GM12864 (cell line): ENCODE measurements at regions not wholly inside any gene's neighbourhood (a gene's known extent, or its start where the extent isn't known, plus 50 kb on each side); places are given as distances from the start of the nearest gene placed in this dataset.

Experiments
- DNase-seq: peaks from one replicate; pipeline ENCODE4 v3.0.0-alpha.2; 2011; ENCODE audit warnings: low read depth
- H3K4me3 ChIP-seq: 2 replicates; pipeline ENCODE4 v1.5.1; 2011; ENCODE audit warnings: mild to moderate bottlenecking, low read depth, low read length, control low read depth
- TF ChIP-seq, protein P1 (sequence below): IDR thresholded peaks from 2 replicates; pipeline ENCODE4 v1.5.1; 2011; ENCODE audit warnings: low read depth, mild to moderate bottlenecking, moderate library complexity, low read length, control low read depth, inconsistent platforms; ENCODE audit errors: missing control alignments

DNA sequence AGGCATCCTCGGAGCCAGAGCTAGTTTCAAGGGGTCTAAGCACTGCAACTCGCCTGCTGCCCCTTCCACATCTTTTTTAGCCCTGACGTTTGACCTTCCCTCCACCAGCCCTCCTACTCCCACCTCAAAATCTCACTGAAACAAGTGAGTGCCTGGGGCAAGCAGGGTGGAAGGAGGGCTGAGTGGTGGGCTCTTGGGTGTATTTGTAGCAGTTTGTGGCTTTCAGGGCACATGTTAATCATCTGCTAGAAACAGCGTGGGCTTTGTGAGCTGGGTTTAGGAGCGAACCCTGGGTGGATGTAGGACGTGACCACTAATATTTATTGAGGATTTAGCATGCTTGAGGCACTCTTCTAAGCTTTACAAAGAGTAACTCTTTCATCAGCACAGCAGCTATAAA lies 390.3 kb downstream of the GRIN2B start:
- DNase-seq, result no peak
- TF ChIP-seq, protein P1, sequence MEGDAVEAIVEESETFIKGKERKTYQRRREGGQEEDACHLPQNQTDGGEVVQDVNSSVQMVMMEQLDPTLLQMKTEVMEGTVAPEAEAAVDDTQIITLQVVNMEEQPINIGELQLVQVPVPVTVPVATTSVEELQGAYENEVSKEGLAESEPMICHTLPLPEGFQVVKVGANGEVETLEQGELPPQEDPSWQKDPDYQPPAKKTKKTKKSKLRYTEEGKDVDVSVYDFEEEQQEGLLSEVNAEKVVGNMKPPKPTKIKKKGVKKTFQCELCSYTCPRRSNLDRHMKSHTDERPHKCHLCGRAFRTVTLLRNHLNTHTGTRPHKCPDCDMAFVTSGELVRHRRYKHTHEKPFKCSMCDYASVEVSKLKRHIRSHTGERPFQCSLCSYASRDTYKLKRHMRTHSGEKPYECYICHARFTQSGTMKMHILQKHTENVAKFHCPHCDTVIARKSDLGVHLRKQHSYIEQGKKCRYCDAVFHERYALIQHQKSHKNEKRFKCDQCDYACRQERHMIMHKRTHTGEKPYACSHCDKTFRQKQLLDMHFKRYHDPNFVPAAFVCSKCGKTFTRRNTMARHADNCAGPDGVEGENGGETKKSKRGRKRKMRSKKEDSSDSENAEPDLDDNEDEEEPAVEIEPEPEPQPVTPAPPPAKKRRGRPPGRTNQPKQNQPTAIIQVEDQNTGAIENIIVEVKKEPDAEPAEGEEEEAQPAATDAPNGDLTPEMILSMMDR, result no peak
- no peak overlapping the region for H3K4me3 ChIP-seq

DNA sequence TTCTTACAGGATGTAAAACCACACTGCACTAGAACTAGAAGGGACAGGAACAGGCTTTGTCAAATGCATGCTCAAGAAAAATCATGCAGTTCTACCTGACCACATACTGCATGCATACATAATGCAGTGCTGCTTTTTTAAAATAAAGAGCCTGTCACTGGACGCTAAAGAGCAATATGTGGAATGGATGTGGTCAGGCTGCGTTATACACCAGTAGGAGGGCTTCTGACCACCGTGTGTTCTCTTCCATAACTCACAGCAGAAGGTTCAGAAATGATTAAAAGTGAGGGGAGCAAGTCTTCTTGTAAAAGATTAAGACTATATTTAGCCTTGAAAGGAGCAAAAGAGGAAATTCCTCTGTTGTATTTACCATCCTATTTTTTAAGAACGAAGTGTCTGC lies 392.0 kb downstream of the EMP1 start:
- no peak for DNase-seq
- TF ChIP-seq, protein P1, result no peak
- no peak overlapping the region for H3K4me3 ChIP-seq

GRCh38 chr12:13587721-13588390 lies 391.3 kb downstream of the EMP1 start:
- DNase-seq, result no peak
- no peak overlapping the region for H3K4me3 ChIP-seq
- TF ChIP-seq, protein P1, result no peak

DNA sequence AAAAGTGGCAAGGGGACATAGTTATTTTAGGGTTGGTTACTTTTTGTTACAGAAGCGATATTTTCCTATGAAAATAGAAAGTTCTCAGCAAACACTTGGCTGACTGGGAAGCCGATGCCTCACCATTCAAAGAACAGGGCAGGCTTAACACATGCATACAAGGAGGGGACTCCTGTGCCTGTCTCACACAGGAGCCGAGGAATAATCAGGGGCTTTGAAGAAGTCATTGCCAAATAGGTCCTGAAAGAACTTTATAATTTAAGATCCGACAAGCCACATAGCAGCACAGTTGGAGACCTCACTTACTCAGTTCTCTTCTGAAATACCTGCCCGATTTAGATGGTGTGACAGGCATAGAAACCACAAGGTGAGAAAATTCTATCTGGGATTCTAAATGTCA lies 389.8 kb downstream of the EMP1 start:
- no peak for DNase-seq
- TF ChIP-seq, protein P1, result no peak
- no peak overlapping the region for H3K4me3 ChIP-seq

DNA sequence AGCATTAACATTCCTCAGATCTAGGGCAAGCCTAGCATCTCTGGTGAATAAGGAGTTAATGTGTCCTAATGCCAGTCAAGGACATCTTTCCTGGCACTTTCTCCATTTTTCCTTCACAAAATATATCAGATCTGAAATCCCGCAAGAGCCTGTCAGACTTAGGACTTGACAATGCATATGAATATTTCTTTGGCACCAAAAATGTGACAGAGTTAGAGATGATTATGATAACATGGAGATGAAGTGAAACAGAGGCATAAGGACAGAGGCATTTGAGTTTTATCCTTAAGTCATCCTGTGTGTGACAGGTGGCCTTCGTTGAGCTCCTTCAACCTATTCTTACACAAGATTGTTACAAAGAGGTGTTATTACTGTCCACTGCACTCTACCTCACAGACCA lies 388.0 kb downstream of the EMP1 start:
- TF ChIP-seq, protein P1, result no peak
- no peak for DNase-seq
- no peak overlapping the region for H3K4me3 ChIP-seq

DNA sequence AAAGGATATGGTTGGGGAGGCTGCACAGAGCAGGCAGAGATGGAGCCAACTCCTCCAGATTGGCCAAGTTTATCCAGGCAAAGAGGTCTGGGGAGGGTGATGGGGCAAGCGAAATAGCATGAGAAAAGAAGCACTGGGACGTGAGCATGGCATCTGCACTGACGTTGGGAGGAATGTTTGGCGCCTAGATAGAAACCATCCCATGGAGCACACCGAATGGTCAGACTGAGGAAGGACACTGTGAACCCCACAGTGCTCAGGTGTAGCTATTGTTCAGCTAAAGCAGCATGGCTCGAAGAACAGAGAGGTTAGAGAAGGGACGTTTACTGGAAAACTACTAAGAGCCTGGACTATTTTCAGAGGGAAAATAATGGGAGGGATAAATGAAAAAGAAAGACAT lies 387.1 kb downstream of the EMP1 start:
- no peak for DNase-seq
- no peak overlapping the region for H3K4me3 ChIP-seq
- TF ChIP-seq, protein P1, result no peak

- no peak overlapping the region for H3K4me3 ChIP-seq
- TF ChIP-seq, protein P1, result no peak
- DNase-seq, result no peak
These were observed 385.9 kb downstream of the EMP1 start for GRCh38 chr12:13582421-13582820.
